Keratinocyte (primary cell): ENCODE measurements at regions not wholly inside any gene's neighbourhood (a gene's known extent, or its start where the extent isn't known, plus 50 kb on each side); places are given as distances from the start of the nearest gene placed in this dataset.

Experiments used
- CTCF ChIP-seq, 3 experiments: IDR thresholded peaks in 1 of 3; conservative IDR thresholded peaks in 1 of 3; optimal IDR thresholded peaks in 1 of 3; 2 replicates in 2 of 3; 3 replicates in 1 of 3; pipeline versions ENCODE3 to v1.5.1; 2011; ENCODE audit warnings: low read length in 3 of 3, mild to moderate bottlenecking in 3 of 3, moderate library complexity in 2 of 3, control low read depth in 1 of 3, inconsistent platforms in 1 of 3; ENCODE audit not compliant: insufficient read depth in 2 of 3; ENCODE audit errors: extremely low read depth in 1 of 3
- EZH2 ChIP-seq: IDR thresholded peaks from one replicate; pipeline ENCODE4 v1.6.1; 2012; ENCODE audit warnings: inconsistent platforms, mild to moderate bottlenecking, low read length, moderate library complexity

- no peak for TF ChIP-seq CTCF (optimal IDR thresholded peaks at IDR 0.05 in 1 of 3, IDR thresholded peaks at IDR 0.05 in 1 of 3, conservative IDR thresholded peaks at IDR 0.05 in 1 of 3; ENCODE audit: extremely low read depth in 1 of 3, insufficient read depth in 2 of 3, low read length in 3 of 3)
- no peak for TF ChIP-seq EZH2
These were observed 55.6 kb upstream of the RPL11 start for GRCh38 chr1:23636009-23636408.
